ENCODE measurements at regions not wholly inside any gene's neighbourhood (a gene's known extent, or its start where the extent isn't known, plus 50 kb on each side); places are given as distances from the start of the nearest gene placed in this dataset.

DNA sequence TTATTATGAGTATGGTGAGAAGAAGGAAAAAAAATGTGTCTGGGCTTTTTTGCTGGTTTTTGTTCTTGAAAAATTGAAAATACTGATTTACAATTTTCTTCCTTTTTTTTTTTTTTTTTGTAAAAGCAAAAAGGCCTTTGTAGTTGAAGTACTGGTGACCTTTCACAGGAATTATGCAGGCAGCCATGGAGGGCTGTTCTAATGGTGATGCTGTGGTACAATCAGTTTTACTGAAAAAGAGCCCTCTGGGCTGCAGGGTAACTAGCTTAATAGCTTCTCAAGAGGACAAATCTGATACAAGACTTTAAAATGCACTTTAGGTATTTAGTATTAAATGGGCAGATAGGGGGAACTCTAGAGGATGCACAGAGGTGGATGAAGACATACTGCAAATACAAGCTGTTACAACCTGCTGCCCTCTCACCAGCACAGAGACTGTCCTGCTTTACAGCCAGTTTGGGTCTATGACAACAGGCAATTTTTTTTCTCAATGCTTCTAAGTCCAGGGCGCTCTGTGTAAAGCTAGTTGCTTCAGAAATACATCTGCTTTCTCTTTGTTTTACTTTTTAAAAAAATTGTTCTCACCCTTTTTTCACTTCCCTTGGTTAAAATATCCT is 61.6 kb upstream of the HS3ST5 start:
- POLR2A ChIA-PET = no interaction called here
- Histone ChIP-seq H3K4me3 (no peak overlapping the region), H3K27ac (no peak overlapping the region), H3K9me3 (no peaks in the 10 kb centered on the region), H3K4me1 (no peaks in the 10 kb centered on the region), H3K4me2 (no peak overlapping the region)
- CTCF ChIA-PET = interaction anchor here (0.7 kb wide), 1 partner anchor 56 kb away, joined by 4 read pairs; no protein-coding TSS in a partner anchor
- ATAC-seq (no peak), FAIRE-seq (no peak), DNase-seq (ENCODE audit: low read depth in 1 of 2, low spot score in 1 of 2) (no peak)
- 15% methylated on average over 1 of the region's 1 CpG for WGBS (ENCODE audit: missing lambda C conversion rate)
- TF ChIP-seq, protein P1, sequence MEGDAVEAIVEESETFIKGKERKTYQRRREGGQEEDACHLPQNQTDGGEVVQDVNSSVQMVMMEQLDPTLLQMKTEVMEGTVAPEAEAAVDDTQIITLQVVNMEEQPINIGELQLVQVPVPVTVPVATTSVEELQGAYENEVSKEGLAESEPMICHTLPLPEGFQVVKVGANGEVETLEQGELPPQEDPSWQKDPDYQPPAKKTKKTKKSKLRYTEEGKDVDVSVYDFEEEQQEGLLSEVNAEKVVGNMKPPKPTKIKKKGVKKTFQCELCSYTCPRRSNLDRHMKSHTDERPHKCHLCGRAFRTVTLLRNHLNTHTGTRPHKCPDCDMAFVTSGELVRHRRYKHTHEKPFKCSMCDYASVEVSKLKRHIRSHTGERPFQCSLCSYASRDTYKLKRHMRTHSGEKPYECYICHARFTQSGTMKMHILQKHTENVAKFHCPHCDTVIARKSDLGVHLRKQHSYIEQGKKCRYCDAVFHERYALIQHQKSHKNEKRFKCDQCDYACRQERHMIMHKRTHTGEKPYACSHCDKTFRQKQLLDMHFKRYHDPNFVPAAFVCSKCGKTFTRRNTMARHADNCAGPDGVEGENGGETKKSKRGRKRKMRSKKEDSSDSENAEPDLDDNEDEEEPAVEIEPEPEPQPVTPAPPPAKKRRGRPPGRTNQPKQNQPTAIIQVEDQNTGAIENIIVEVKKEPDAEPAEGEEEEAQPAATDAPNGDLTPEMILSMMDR (IDR thresholded peaks at IDR 0.05) = no peak
- no peak for TF ChIP-seq ATOH8 (CRISPR knock-in tag; IDR thresholded peaks at IDR 0.05; ENCODE audit: low read depth)
- TF ChIP-seq ELK1 (IDR thresholded peaks at IDR 0.05; ENCODE audit: low read depth, low read length) = no peak
- TF ChIP-seq HES2 (IDR thresholded peaks at IDR 0.05) = no peak
- no peak for TF ChIP-seq MAFK (IDR thresholded peaks at IDR 0.05; ENCODE audit: partially characterized antibody)
- no peak for TF ChIP-seq FOSL2 (IDR thresholded peaks at IDR 0.05)
- TF ChIP-seq FOSL2 (CRISPR knock-in tag; IDR thresholded peaks at IDR 0.05) = no peak
- TF ChIP-seq ZFP36 (IDR thresholded peaks at IDR 0.05; ENCODE audit: borderline replicate concordance, partially characterized antibody) = no peak
- no peak for TF ChIP-seq KDM1A (IDR thresholded peaks at IDR 0.05; ENCODE audit: low read depth)
- no peak for TF ChIP-seq PBX3 (IDR thresholded peaks at IDR 0.05)
- no peak for TF ChIP-seq KDM5A (IDR thresholded peaks at IDR 0.05)
- no peak for TF ChIP-seq JUNB (IDR thresholded peaks at IDR 0.05)
- TF ChIP-seq HOXB5 (CRISPR knock-in tag; IDR thresholded peaks at IDR 0.05) = no peak
- TF ChIP-seq GATA3 (IDR thresholded peaks at IDR 0.05; ENCODE audit: borderline replicate concordance) = no peak
- no peak for TF ChIP-seq CHD4 (IDR thresholded peaks at IDR 0.05; ENCODE audit: borderline replicate concordance)
- no peak for TF ChIP-seq CHD2 (IDR thresholded peaks at IDR 0.05; ENCODE audit: low read length, partially characterized antibody)

GRCh38 chr6:114403858-114404257 is 61.0 kb upstream of the HS3ST5 start:
- DNase-seq (ENCODE audit: low read depth in 1 of 2, low spot score in 1 of 2) (no peak), ATAC-seq (no peak), FAIRE-seq (no peak)
- no peak for TF ChIP-seq E2F6 (IDR thresholded peaks at IDR 0.05; ENCODE audit: borderline replicate concordance, low read depth)
- TF ChIP-seq NPAS2 (CRISPR knock-in tag; IDR thresholded peaks at IDR 0.05; ENCODE audit: borderline replicate concordance) = no peak
- no peak for TF ChIP-seq FOSL2 (IDR thresholded peaks at IDR 0.05)
- TF ChIP-seq FOSL2 (CRISPR knock-in tag; IDR thresholded peaks at IDR 0.05) = no peak
- no peak for TF ChIP-seq CEBPB (IDR thresholded peaks at IDR 0.05)
- TF ChIP-seq HOXB5 (CRISPR knock-in tag; IDR thresholded peaks at IDR 0.05) = no peak
- no peak for TF ChIP-seq ZNF302 (CRISPR knock-in tag; IDR thresholded peaks at IDR 0.05)
- no peak for TF ChIP-seq SREBF2 (IDR thresholded peaks at IDR 0.05)
- TF ChIP-seq EHF (CRISPR knock-in tag; IDR thresholded peaks at IDR 0.05) = no peak
- TF ChIP-seq NFE2L2 (conservative IDR thresholded peaks at IDR 0.05; ENCODE audit: low read length) = no peak
- no peak for TF ChIP-seq RNF2 (IDR thresholded peaks at IDR 0.05; ENCODE audit: borderline replicate concordance, low read depth)
- TF ChIP-seq CHD2 (IDR thresholded peaks at IDR 0.05; ENCODE audit: low read length, partially characterized antibody) = no peak
- TF ChIP-seq JUNB (IDR thresholded peaks at IDR 0.05) = no peak
- TF ChIP-seq FOXS1 (CRISPR knock-in tag; IDR thresholded peaks at IDR 0.05) = no peak
- no peak for TF ChIP-seq TP53 (CRISPR knock-in tag; IDR thresholded peaks at IDR 0.05)
- TF ChIP-seq RCOR1 (IDR thresholded peaks at IDR 0.05; ENCODE audit: low read depth, low read length) = no peak
- TF ChIP-seq ATOH8 (CRISPR knock-in tag; IDR thresholded peaks at IDR 0.05; ENCODE audit: low read depth) = no peak
- no peak for TF ChIP-seq RFX5 (IDR thresholded peaks at IDR 0.05)
- TF ChIP-seq CHD4 (IDR thresholded peaks at IDR 0.05; ENCODE audit: borderline replicate concordance) = no peak
- WGBS (ENCODE audit: missing lambda C conversion rate) = 38% methylated on average over 1 of the region's 1 CpG
- no peak overlapping the region for H3K4me2 ChIP-seq
- no peak overlapping the region for H3K4me3 ChIP-seq
- H3K4me1 ChIP-seq = no peaks in the 10 kb centered on the region
- ChIA-PET CTCF (interaction anchor here (0.7 kb wide), 1 partner anchor 56 kb away, joined by 4 read pairs; no protein-coding TSS in a partner anchor), POLR2A (no interaction called here)
- H3K27ac ChIP-seq = no peak overlapping the region
- no peaks in the 10 kb centered on the region for H3K9me3 ChIP-seq
